ENCODE measurements at regions not wholly inside any gene's neighbourhood (a gene's known extent, or its start where the extent isn't known, plus 50 kb on each side); places are given as distances from the start of the nearest gene placed in this dataset.

DNA sequence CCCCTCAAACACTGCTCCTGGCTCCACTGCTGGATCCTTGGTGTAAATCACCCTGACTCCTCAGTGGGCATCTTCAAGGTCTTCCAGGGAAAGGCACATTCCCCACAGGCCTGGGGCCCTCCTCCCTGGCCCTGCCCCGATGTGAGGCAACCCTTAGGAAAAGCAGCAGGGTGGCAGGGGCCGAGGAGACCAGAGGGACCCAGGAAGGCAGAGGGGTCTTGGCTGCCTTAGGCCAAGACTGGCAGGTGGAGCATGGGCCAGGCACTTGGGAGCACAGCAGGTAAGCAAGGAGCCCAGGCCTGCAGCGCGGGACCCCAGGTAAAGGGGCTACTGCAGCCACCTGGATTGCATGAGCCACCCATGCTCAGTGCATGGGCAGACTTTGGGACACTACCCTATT lies 96.9 kb downstream of the GYPC start:
- TF ChIP-seq, protein P1, sequence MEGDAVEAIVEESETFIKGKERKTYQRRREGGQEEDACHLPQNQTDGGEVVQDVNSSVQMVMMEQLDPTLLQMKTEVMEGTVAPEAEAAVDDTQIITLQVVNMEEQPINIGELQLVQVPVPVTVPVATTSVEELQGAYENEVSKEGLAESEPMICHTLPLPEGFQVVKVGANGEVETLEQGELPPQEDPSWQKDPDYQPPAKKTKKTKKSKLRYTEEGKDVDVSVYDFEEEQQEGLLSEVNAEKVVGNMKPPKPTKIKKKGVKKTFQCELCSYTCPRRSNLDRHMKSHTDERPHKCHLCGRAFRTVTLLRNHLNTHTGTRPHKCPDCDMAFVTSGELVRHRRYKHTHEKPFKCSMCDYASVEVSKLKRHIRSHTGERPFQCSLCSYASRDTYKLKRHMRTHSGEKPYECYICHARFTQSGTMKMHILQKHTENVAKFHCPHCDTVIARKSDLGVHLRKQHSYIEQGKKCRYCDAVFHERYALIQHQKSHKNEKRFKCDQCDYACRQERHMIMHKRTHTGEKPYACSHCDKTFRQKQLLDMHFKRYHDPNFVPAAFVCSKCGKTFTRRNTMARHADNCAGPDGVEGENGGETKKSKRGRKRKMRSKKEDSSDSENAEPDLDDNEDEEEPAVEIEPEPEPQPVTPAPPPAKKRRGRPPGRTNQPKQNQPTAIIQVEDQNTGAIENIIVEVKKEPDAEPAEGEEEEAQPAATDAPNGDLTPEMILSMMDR (IDR thresholded peaks at IDR 0.05; ENCODE audit: low read depth, low read length), result no peak
- no peaks in the 10 kb centered on the region for H3K4me1 ChIP-seq (ENCODE audit: low read depth)
- H3K27ac ChIP-seq, result no peak overlapping the region
- DNase-seq (ENCODE audit: low read depth in 1 of 2, low spot score in 1 of 2), result no peak
- no peaks in the 10 kb centered on the region for H3K27me3 ChIP-seq
- no peaks in the 10 kb centered on the region for H3K9me3 ChIP-seq (ENCODE audit: low read depth)
- H3K36me3 ChIP-seq, result no peaks in the 10 kb centered on the region
- H3K4me3 ChIP-seq, result no peak overlapping the region

DNA sequence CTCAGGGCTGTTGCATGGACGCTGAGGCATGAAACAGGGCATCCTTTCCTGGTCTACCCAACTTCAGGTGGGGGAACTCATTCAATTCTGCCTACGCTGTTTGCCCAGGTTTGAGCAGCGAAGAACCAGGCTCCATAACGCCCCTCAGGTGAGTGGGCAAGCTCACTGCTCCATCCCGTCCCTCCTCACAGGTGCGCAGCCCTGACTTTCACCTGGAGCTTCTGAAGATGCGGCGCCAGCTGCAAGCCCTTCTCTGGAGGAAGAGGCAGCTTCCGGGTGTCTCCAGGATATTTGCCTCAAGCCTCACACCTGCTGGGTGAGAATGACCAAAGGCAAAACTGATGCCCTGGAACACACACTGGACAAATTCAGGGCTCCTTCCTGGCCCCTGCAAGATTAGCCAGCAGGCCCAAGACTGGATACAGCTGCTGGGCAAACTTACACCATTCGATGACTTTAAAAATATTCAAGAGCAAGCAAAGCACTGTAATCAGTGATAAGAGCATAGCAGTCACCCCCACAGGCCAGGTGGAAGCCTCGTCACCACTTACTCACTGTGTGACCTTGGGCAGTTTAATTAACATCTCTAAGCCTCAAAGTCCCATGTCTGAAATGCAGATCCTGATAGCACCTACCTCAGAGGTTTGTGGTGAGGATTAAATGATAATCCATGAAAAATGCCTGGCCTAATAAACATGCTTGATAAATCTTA lies 97.7 kb downstream of the GYPC start:
- Histone ChIP-seq H3K36me3 (no peaks in the 10 kb centered on the region), H3K4me3 (no peak overlapping the region), H3K4me1 (ENCODE audit: low read depth) (no peaks in the 10 kb centered on the region), H3K9me3 (ENCODE audit: low read depth) (no peaks in the 10 kb centered on the region), H3K27ac (no peak overlapping the region), H3K27me3 (no peaks in the 10 kb centered on the region)
- DNase-seq (ENCODE audit: low read depth in 1 of 2, low spot score in 1 of 2), result no peak
- TF ChIP-seq, protein P1 (IDR thresholded peaks at IDR 0.05; ENCODE audit: low read depth, low read length), result no peak

DNA sequence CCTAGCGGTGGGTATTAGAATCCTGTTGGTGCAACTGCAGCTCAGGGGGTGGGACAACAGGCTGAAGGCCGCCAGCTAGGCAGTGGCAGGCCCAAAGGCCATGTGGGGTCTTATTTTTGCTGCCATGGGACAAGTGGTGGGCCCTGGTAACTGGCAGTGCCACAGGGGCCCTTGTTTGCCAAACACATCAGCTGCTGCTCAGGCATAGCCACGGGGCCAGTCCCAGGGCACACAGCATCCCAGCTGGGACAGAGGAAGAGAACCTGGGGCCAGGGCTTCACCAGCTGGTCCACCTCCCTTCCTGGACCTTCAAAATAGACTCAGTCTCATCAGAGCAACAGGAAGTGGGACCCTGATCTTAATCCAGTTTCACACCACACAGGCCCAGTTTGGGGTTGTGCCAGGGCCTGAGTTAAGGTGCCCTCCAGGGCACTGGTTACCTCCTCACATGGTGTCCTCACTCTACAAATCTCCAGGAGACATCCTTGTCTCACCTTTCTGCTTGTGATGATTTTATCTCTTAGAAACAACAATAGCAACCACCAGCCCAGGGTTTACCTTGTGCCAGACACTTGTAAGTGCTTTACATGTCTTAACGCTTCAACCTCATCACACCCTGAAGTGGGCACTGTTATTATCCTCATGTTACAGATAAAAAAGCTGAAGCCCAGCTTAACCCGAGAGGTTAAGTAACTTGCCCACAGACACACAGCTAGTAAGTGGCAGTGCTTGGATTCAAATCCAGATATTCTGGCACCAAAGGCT lies 98.5 kb downstream of the GYPC start:
- no peak overlapping the region for H3K4me3 ChIP-seq
- no peaks in the 10 kb centered on the region for H3K27me3 ChIP-seq
- DNase-seq (ENCODE audit: low read depth in 1 of 2, low spot score in 1 of 2), result no peak
- TF ChIP-seq, protein P1 (IDR thresholded peaks at IDR 0.05; ENCODE audit: low read depth, low read length), result no peak
- H3K4me1 ChIP-seq (ENCODE audit: low read depth), result no peaks in the 10 kb centered on the region
- no peaks in the 10 kb centered on the region for H3K9me3 ChIP-seq (ENCODE audit: low read depth)
- no peaks in the 10 kb centered on the region for H3K36me3 ChIP-seq
- no peak overlapping the region for H3K27ac ChIP-seq

DNA sequence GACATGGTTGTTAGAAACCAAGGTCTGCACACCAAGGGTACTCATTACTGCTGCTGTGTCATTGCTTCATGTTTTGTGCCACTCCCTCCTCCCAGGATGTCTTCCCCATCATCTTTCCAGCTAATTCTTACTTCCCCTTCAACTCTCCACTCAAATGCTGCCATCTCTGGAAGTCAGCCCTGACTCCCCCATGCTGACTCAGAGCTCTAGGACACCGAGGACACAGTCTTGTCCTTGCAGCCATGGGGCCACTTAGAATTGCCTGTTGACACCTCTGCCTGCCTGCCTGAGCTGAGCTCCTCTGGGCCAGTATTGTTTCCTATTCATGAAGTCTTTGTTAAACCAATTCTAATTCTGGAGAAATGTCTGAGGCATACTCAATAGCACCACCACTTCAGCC lies 100.2 kb downstream of the GYPC start:
- Histone ChIP-seq H3K27ac (no peak overlapping the region), H3K4me3 (no peak overlapping the region), H3K4me1 (ENCODE audit: low read depth) (no peaks in the 10 kb centered on the region), H3K9me3 (ENCODE audit: low read depth) (no peaks in the 10 kb centered on the region), H3K36me3 (no peaks in the 10 kb centered on the region), H3K27me3 (no peaks in the 10 kb centered on the region)
- TF ChIP-seq, protein P1 (IDR thresholded peaks at IDR 0.05; ENCODE audit: low read depth, low read length), result no peak
- no peak for DNase-seq (ENCODE audit: low read depth in 1 of 2, low spot score in 1 of 2)

DNA sequence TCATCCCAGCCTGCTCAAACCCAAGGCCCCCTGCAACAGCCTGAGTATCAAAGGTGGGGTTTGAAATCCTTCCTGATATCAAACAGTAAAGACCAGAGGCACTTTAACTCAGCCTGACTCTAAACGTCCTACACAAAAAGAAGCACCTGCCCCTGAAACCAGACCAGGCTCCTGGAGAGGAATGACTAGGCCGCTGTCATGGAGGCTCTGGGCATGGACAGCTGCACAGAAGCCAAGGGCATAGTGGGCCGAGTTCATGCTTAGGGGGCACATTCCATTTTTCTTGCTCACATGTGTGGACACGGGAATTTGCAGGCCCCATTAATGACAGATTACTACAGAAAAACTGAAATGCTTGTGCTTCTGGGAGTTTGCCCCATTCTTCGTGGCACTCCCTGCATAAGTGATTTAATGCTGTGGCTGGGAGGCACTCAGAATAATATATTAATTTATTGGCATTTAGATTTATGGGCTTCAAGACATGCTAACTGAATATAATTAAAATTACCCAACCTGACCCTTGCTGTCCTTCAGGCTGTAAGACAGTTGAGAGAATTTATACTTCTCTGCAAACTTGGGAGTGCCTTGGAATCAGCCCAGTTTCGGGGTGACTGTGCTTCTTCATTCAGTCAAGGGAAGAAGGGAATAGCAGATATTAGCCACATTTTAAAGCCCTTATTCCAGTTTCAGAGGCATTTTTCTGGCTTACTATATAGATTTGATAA lies 105.5 kb downstream of the GYPC start:
- TF ChIP-seq, protein P1 (IDR thresholded peaks at IDR 0.05; ENCODE audit: low read depth, low read length), result no peak
- Histone ChIP-seq H3K36me3 (no peaks in the 10 kb centered on the region), H3K27ac (no peak overlapping the region), H3K9me3 (ENCODE audit: low read depth) (no peaks in the 10 kb centered on the region), H3K27me3 (no peaks in the 10 kb centered on the region), H3K4me1 (ENCODE audit: low read depth) (no peaks in the 10 kb centered on the region), H3K4me3 (no peak overlapping the region)
- DNase-seq (ENCODE audit: low read depth in 1 of 2, low spot score in 1 of 2), result no peak

All from cardiac muscle cell (in vitro differentiated cells and primary cell).